ENCODE measurements at regions not wholly inside any gene's neighbourhood (a gene's known extent, or its start where the extent isn't known, plus 50 kb on each side); places are given as distances from the start of the nearest gene placed in this dataset.

GRCh38 chr10:31686599-31686998 is 242.0 kb downstream of the ARHGAP12 start:
- Mint-ChIP-seq H3K36me3 (ENCODE audit: low read depth) (peaks cover 18% of the 10 kb centered on the region), H3K4me3 (ENCODE audit: unreplicated experiment) (no peak overlapping the region), H3K27me3 (ENCODE audit: low read depth) (no peaks in the 10 kb centered on the region), H3K9me3 (ENCODE audit: low read depth) (peaks cover 64% of the 10 kb centered on the region), H3K27ac (ENCODE audit: unreplicated experiment) (no peak overlapping the region), H3K4me1 (ENCODE audit: low read depth) (no peaks in the 10 kb centered on the region)
- DNase-seq (ENCODE audit: low spot score) = no peak
- TF ChIP-seq CTCF (IDR thresholded peaks at IDR 0.05) = no peak

- Mint-ChIP-seq H3K4me3 (ENCODE audit: unreplicated experiment) (no peak overlapping the region), H3K27me3 (ENCODE audit: low read depth) (no peaks in the 10 kb centered on the region), H3K4me1 (ENCODE audit: low read depth) (no peaks in the 10 kb centered on the region), H3K9me3 (ENCODE audit: low read depth) (peaks cover 45% of the 10 kb centered on the region), H3K27ac (ENCODE audit: unreplicated experiment) (no peak overlapping the region), H3K36me3 (ENCODE audit: low read depth) (peaks cover 14% of the 10 kb centered on the region)
- DNase-seq (ENCODE audit: low spot score) = no peak
- no peak for TF ChIP-seq CTCF (IDR thresholded peaks at IDR 0.05)
Measured at GRCh38 chr10:31683682-31684081, 244.9 kb downstream of the ARHGAP12 start.

- no peaks in the 10 kb centered on the region for H3K27me3 Mint-ChIP-seq (ENCODE audit: low read depth)
- H3K4me3 Mint-ChIP-seq (ENCODE audit: unreplicated experiment) = no peak overlapping the region
- peaks cover 33% of the 10 kb centered on the region for H3K9me3 Mint-ChIP-seq (ENCODE audit: low read depth)
- no peak overlapping the region for H3K27ac Mint-ChIP-seq (ENCODE audit: unreplicated experiment)
- no peak for DNase-seq (ENCODE audit: low spot score)
- H3K4me1 Mint-ChIP-seq (ENCODE audit: low read depth) = no peaks in the 10 kb centered on the region
- peaks cover 7% of the 10 kb centered on the region for H3K36me3 Mint-ChIP-seq (ENCODE audit: low read depth)
- no peak for TF ChIP-seq CTCF (IDR thresholded peaks at IDR 0.05)
Measured at GRCh38 chr10:31679936-31680335, 248.7 kb downstream of the ARHGAP12 start.

- TF ChIP-seq CTCF (IDR thresholded peaks at IDR 0.05) = no peak
- Mint-ChIP-seq H3K27ac (ENCODE audit: unreplicated experiment) (no peak overlapping the region), H3K36me3 (ENCODE audit: low read depth) (peaks cover 10% of the 10 kb centered on the region), H3K4me3 (ENCODE audit: unreplicated experiment) (no peak overlapping the region), H3K9me3 (ENCODE audit: low read depth) (peaks cover 30% of the 10 kb centered on the region), H3K4me1 (ENCODE audit: low read depth) (no peaks in the 10 kb centered on the region), H3K27me3 (ENCODE audit: low read depth) (no peaks in the 10 kb centered on the region)
- no peak for DNase-seq (ENCODE audit: low spot score)
Measured at GRCh38 chr10:31678575-31679516, 249.8 kb downstream of the ARHGAP12 start.

GRCh38 chr10:31678139-31678536 is 250.5 kb downstream of the ARHGAP12 start:
- Mint-ChIP-seq H3K9me3 (ENCODE audit: low read depth) (peaks cover 23% of the 10 kb centered on the region), H3K4me3 (ENCODE audit: unreplicated experiment) (no peak overlapping the region)

More at GRCh38 chr10:31678139-31678536, 250.5 kb downstream of the ARHGAP12 start:
- no peak for TF ChIP-seq CTCF (IDR thresholded peaks at IDR 0.05)
- Mint-ChIP-seq H3K27ac (ENCODE audit: unreplicated experiment) (no peak overlapping the region), H3K27me3 (ENCODE audit: low read depth) (no peaks in the 10 kb centered on the region), H3K4me1 (ENCODE audit: low read depth) (no peaks in the 10 kb centered on the region), H3K36me3 (ENCODE audit: low read depth) (peaks cover 5% of the 10 kb centered on the region)
- DNase-seq (ENCODE audit: low spot score) = no peak
